ENCODE measurements at regions not wholly inside any gene's neighbourhood (a gene's known extent, or its start where the extent isn't known, plus 50 kb on each side); places are given as distances from the start of the nearest gene placed in this dataset.

DNA sequence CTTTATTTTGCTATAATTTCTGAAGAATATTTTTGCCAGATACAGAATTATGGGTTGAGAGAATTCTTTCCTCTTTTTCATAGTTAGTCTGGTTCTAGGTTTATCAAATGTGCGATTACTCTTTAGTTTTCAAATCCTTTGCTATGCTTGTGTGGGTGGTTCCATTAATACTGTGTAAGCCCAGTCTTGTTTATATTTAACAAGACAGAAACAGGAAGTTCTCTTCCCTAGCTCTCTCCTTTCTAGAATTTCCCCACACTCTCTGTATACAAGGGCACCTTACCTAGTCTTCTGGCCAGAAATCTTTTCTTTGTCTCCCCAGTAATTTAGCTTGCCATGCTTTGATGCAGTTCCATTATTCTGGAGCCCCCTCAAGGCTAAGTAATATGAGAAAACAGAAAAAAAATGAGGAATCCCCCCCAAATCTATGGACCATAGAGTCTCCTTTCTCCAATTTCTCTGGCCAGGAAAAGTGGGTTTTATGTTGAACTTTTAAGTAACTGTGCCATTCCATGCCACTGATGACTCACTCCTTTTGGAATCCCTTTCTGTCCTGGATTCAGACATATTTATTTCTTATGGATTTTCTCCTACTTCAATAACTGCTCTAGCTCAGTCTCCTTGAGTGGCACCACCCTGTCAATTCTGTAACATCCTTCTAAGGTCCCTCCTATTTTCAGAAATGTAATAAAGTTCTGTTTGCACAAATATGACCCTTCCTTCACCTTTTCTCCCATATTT lies 1714.1 kb downstream of the EFNA5 start:
- no peak overlapping the region for H3K4me3 ChIP-seq (ENCODE audit: control insufficient read depth in 2 of 3, extremely low read depth in 1 of 3, insufficient read depth in 2 of 3, low read depth in 1 of 3, low read length in 3 of 3)
- DNase-seq (ENCODE audit: low read depth, low spot score) (no peak), FAIRE-seq (no peak)
- H3K9me1 ChIP-seq (ENCODE audit: control insufficient read depth, extremely low read depth, insufficient read depth, low read length), result no peaks in the 10 kb centered on the region
- no peaks in the 10 kb centered on the region for H3K79me2 ChIP-seq (ENCODE audit: control insufficient read depth, insufficient read depth, low read length)
- no peak overlapping the region for H3K4me2 ChIP-seq (ENCODE audit: control insufficient read depth, extremely low read depth, insufficient read depth, low read depth, low read length)
- H3K4me1 ChIP-seq (ENCODE audit: control insufficient read depth, extremely low read depth, insufficient read depth, low read length), result no peaks in the 10 kb centered on the region
- no peaks in the 10 kb centered on the region for H3K27me3 ChIP-seq (ENCODE audit: control insufficient read depth, extremely low read depth, insufficient read depth, low read length)
- H2AFZ ChIP-seq (ENCODE audit: control insufficient read depth, low read length), result no peak overlapping the region
- no peak for TF ChIP-seq EZH2 (IDR thresholded peaks at IDR 0.05; ENCODE audit: low read length)
- TF ChIP-seq CTCF (optimal IDR thresholded peaks at IDR 0.05 in 1 of 3, IDR thresholded peaks at IDR 0.05 in 1 of 3, conservative IDR thresholded peaks at IDR 0.05 in 1 of 3; ENCODE audit: extremely low read depth in 1 of 3, insufficient read depth in 2 of 3, low read length in 3 of 3), result no peak
- dilution Hi-C loops (cut with MboI; ENCODE audit: extremely low pct_ligation_motif_present, low sequenced_read_pairs), result no loop called here
- no peaks in the 10 kb centered on the region for H4K20me1 ChIP-seq (ENCODE audit: control insufficient read depth, extremely low read depth, insufficient read depth, low read length)
- no peaks in the 10 kb centered on the region for H3K9me3 ChIP-seq (ENCODE audit: control insufficient read depth, low read depth, low read length)
- no peaks in the 10 kb centered on the region for H3K36me3 ChIP-seq (ENCODE audit: control insufficient read depth in 2 of 2, extremely low read depth in 1 of 2, insufficient read depth in 2 of 2, low read length in 2 of 2)
- no peak overlapping the region for H3K9ac ChIP-seq (ENCODE audit: control insufficient read depth, extremely low read depth, insufficient read depth, low read length)
- H3K27ac ChIP-seq (ENCODE audit: control insufficient read depth, insufficient read depth, low read length), result no peak overlapping the region

DNA sequence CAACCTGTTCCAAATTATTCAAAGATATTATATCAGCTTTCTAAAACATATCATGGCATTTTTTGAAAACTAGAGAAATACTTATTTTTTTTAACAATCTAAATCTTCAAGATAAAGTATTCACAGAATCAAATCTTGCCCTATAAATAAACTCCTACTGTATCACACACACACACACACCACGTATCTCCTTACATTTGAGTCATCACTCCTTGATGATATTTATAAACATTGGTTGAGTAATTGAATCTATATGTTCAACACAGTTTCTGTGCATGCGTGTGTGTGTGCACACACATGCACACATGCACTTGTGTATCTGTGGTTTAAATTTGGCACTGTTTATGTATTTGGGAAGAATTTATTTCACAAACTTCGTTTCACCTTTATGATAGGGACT lies 1716.4 kb downstream of the EFNA5 start:
- Histone ChIP-seq H3K27me3 (ENCODE audit: control insufficient read depth, extremely low read depth, insufficient read depth, low read length) (no peaks in the 10 kb centered on the region), H3K27ac (ENCODE audit: control insufficient read depth, insufficient read depth, low read length) (no peak overlapping the region), H4K20me1 (ENCODE audit: control insufficient read depth, extremely low read depth, insufficient read depth, low read length) (no peaks in the 10 kb centered on the region), H3K4me3 (ENCODE audit: control insufficient read depth in 2 of 3, extremely low read depth in 1 of 3, insufficient read depth in 2 of 3, low read depth in 1 of 3, low read length in 3 of 3) (no peak overlapping the region), H2AFZ (ENCODE audit: control insufficient read depth, low read length) (no peak overlapping the region), H3K79me2 (ENCODE audit: control insufficient read depth, insufficient read depth, low read length) (no peaks in the 10 kb centered on the region), H3K36me3 (ENCODE audit: control insufficient read depth in 2 of 2, extremely low read depth in 1 of 2, insufficient read depth in 2 of 2, low read length in 2 of 2) (no peaks in the 10 kb centered on the region), H3K4me2 (ENCODE audit: control insufficient read depth, extremely low read depth, insufficient read depth, low read depth, low read length) (no peak overlapping the region), H3K9me1 (ENCODE audit: control insufficient read depth, extremely low read depth, insufficient read depth, low read length) (no peaks in the 10 kb centered on the region), H3K4me1 (ENCODE audit: control insufficient read depth, extremely low read depth, insufficient read depth, low read length) (no peaks in the 10 kb centered on the region), H3K9ac (ENCODE audit: control insufficient read depth, extremely low read depth, insufficient read depth, low read length) (no peak overlapping the region), H3K9me3 (ENCODE audit: control insufficient read depth, low read depth, low read length) (no peaks in the 10 kb centered on the region)
- DNase-seq (ENCODE audit: low read depth, low spot score) (no peak), FAIRE-seq (no peak)
- dilution Hi-C loops (cut with MboI; ENCODE audit: extremely low pct_ligation_motif_present, low sequenced_read_pairs), result no loop called here
- TF ChIP-seq EZH2 (IDR thresholded peaks at IDR 0.05; ENCODE audit: low read length), result no peak
- TF ChIP-seq CTCF (optimal IDR thresholded peaks at IDR 0.05 in 1 of 3, IDR thresholded peaks at IDR 0.05 in 1 of 3, conservative IDR thresholded peaks at IDR 0.05 in 1 of 3; ENCODE audit: extremely low read depth in 1 of 3, insufficient read depth in 2 of 3, low read length in 3 of 3), result no peak
